A673 (cell line): ENCODE measurements at regions not wholly inside any gene's neighbourhood (a gene's known extent, or its start where the extent isn't known, plus 50 kb on each side); places are given as distances from the start of the nearest gene placed in this dataset.

ENCODE experiments used
- BruUV-seq: library from RNA; stranded (reverse); fragments of 400-500 nt; replicated peaks from 2 replicates; lab custom pipeline; 2021; lab: Mats Ljungman, UMichigan
- CTCF ChIA-PET: fragments of 300-600 bp; sonication (Branson Sonifier 250); formaldehyde crosslinking; loops from one replicate; lab custom pipeline; 2022; ENCODE audit warnings: antibody characterized with exemption; lab: Charles Lee
- POLR2A ChIA-PET: fragments of 300-600 bp; sonication (Branson Sonifier 250); formaldehyde crosslinking; loops from one replicate; lab custom pipeline; 2022; ENCODE audit warnings: antibody characterized with exemption; ENCODE audit not compliant: low non-redundant PET; lab: Charles Lee
- DNase-seq: peaks from one replicate; pipeline ENCODE4 v3.0.0-alpha.2; 2015; ENCODE audit warnings: low spot score
- H3K27ac ChIP-seq: fragments of 200-600 bp; sonication (generic); 2 replicates; pipeline ENCODE4 v1.5.1; 2016; ENCODE audit warnings: mixed run types, low read depth, mild to moderate bottlenecking, mixed read lengths, antibody characterized with exemption, low read length; ENCODE audit not compliant: poor library complexity, severe bottlenecking
- H3K27me3 ChIP-seq: fragments of 200-600 bp; sonication (generic); replicated peaks from 2 replicates; pipeline ENCODE4 v1.6.1; 2017; ENCODE audit warnings: mixed run types, low read depth, mild to moderate bottlenecking, mixed read lengths, antibody characterized with exemption, low read length; ENCODE audit not compliant: insufficient read depth, poor library complexity
- H3K36me3 ChIP-seq: fragments of 200-600 bp; sonication (generic); 2 replicates; pipeline ENCODE4 v1.6.1; 2016; ENCODE audit warnings: mixed run types, mild to moderate bottlenecking, mixed read lengths, antibody characterized with exemption, low read length; ENCODE audit not compliant: insufficient read depth, poor library complexity, severe bottlenecking
- H3K4me1 ChIP-seq: fragments of 200-600 bp; sonication (generic); 2 replicates; pipeline ENCODE4 v1.6.1; 2017; ENCODE audit warnings: mixed run types, mild to moderate bottlenecking, mixed read lengths, antibody characterized with exemption, low read length; ENCODE audit not compliant: insufficient read depth, poor library complexity, severe bottlenecking
- H3K4me3 ChIP-seq: fragments of 200-600 bp; sonication (generic); 2 replicates; pipeline ENCODE4 v1.5.1; 2016; ENCODE audit warnings: low read depth, mixed run types, mild to moderate bottlenecking, mixed read lengths, low read length; ENCODE audit not compliant: poor library complexity, severe bottlenecking
- H3K9me3 ChIP-seq: fragments of 200-600 bp; sonication (generic); 2 replicates; pipeline ENCODE4 v1.6.1; 2016; ENCODE audit warnings: mixed run types, low read depth, mild to moderate bottlenecking, mixed read lengths, antibody characterized with exemption, low read length; ENCODE audit not compliant: poor library complexity, severe bottlenecking
- CTCF ChIP-seq: fragments of 300-800, 200-600 bp; sonication (generic); conservative IDR thresholded peaks from 2 replicates; pipeline ENCODE4 v1.5.1; 2017; ENCODE audit warnings: low read depth, mild to moderate bottlenecking, antibody characterized with exemption, low read length, moderate library complexity, mixed read lengths
- EZH2 ChIP-seq: fragments of 200-600 bp; sonication (generic); IDR thresholded peaks from 2 replicates; pipeline ENCODE4 v1.6.1; 2017; ENCODE audit warnings: borderline replicate concordance, low read depth, mild to moderate bottlenecking, mixed read lengths, antibody characterized with exemption, low read length; ENCODE audit not compliant: poor library complexity, severe bottlenecking
- intact Hi-C: fragments of 100-400 bp; cut with micrococcal nuclease; formaldehyde crosslinking; loops from one replicate; pipeline ENCODE4 v1.10.0; 2022; ENCODE audit not compliant: unreplicated experiment

- Histone ChIP-seq H3K9me3 (no peaks in the 10 kb centered on the region), H3K4me1 (no peaks in the 10 kb centered on the region), H3K27ac (no peak overlapping the region), H3K27me3 (peaks cover 6% of the 10 kb centered on the region), H3K36me3 (no peaks in the 10 kb centered on the region), H3K4me3 (no peak overlapping the region)
- DNase-seq = no peak
- no TSS peak for BruUV-seq
- ChIA-PET POLR2A (no interaction called here), CTCF (no interaction called here)
- intact Hi-C loops = no loop called here
- TF ChIP-seq CTCF (peak; percentile 46), EZH2 (no peak)
Observed at GRCh38 chr1:182198006-182198605, 136.6 kb upstream of the ZNF648 start.

- Histone ChIP-seq H3K4me3 (no peak overlapping the region), H3K36me3 (no peaks in the 10 kb centered on the region), H3K9me3 (no peaks in the 10 kb centered on the region), H3K27me3 (peaks cover 9% of the 10 kb centered on the region), H3K4me1 (no peaks in the 10 kb centered on the region), H3K27ac (no peak overlapping the region)
- ChIA-PET CTCF (no interaction called here), POLR2A (no interaction called here)
- intact Hi-C loops = no loop called here
- no peak for DNase-seq
- no TSS peak for BruUV-seq
- no peak for TF ChIP-seq EZH2
- no peak for TF ChIP-seq CTCF
Observed at GRCh38 chr1:182196897-182197870, 135.7 kb upstream of the ZNF648 start.

GRCh38 chr1:182195733-182196132 lies 134.2 kb upstream of the ZNF648 start:
- Histone ChIP-seq H3K27ac (no peak overlapping the region), H3K27me3 (peaks cover 9% of the 10 kb centered on the region), H3K4me3 (no peak overlapping the region), H3K9me3 (no peaks in the 10 kb centered on the region), H3K4me1 (no peaks in the 10 kb centered on the region), H3K36me3 (no peaks in the 10 kb centered on the region)
- POLR2A ChIA-PET = no interaction called here
- no peak for DNase-seq
- intact Hi-C loops = no loop called here
- no TSS peak for BruUV-seq
- CTCF ChIA-PET = no interaction called here
- TF ChIP-seq CTCF (no peak), EZH2 (no peak)
